Stimulated activated CD4-positive, alpha-beta T cell treated with anti-CD3 and anti-CD28 coated beads, Interleukin-1b, Interleukin-23, amount 100 ng/mL, for 4 hours (primary cell): ENCODE measurements at regions not wholly inside any gene's neighbourhood (a gene's known extent, or its start where the extent isn't known, plus 50 kb on each side); places are given as distances from the start of the nearest gene placed in this dataset.
"Not testable (repeated sequence)": the region's sequence is repeated elsewhere in the genome, so short reads cannot be mapped to it uniquely, and the experiment has no call there.

Experiments
- DNase-seq, 2 donors: peaks; one replicate each; pipeline ENCODE4 v3.0.0-alpha.2; 2020; ENCODE audit warnings: low read depth in 2 of 2

DNA sequence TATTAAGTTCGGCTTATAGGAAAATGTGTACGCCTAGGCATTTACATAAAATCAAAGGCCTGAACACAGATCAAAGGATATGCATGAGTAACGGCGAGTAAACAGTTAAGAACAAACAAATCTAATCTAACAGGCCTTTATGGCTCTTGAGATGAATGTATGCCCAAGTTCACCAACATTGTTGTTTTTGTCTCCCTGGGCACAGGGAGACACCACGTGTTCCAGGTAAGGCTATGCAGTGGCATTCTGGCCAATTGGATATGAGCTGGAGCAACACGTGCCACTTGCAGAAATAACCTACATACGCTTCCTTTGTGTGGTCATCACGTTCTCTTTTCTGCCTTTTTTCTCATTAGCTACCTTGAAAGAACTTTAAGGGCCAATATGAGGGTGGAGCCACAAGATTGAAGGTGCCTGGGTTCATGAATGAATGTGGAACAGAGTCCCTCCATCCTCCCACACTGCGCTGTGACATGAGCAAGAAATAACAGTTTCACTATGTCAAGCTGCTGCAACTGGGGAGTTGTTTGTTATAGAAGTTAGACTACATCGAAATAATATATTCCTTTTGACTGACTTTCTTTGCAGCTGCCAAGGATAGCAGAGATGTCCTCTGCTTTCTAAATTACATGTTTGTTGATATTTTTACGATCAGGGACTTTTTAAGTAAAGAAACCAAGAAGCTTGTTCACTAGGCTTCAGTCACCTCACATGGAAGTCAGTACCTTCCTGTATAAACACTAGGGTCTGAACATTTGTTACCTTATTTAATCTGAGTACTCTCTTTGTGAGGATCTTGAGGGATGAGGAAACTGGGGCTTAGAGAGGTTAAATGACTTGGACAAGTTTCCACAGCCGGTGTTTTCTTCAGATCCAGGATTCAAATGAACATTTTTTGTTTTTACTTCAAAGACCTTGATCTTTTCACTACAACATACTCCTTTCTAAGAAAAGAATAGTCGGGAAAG lies 427.5 kb upstream of the TBL1XR1 start:
- DNase-seq = no peak

GRCh38 chr3:177626045-177626444 lies 428.8 kb upstream of the TBL1XR1 start:
- no peak for DNase-seq

DNA sequence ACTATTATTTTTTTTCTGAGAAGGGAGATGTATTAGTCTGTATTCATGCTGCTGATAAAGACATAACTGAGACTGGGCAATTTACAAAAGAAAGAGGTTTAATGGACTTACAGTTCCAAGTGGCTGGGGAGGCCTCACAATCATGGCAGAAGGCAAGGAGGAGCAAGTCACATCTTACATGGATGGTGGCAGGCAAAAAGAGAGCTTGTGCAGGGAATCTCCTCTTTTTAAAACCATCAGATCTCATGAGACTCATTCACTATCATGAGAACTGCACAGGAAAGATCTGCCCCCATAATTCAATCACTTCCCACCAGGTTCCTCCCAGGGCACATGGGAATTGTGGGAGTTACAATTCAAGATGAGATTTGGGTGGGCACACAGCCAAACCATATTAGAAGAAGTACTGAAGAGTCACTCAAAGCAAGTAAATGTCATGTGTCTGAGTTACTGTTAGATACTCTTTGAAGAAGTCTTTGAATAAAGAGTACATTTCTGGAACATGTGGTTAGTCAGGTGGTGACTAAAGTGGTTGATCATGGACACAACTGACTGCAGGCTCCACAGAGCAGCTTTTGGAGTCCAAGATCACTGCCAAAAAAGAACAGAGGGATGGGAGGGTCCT lies 430.9 kb upstream of the TBL1XR1 start:
- DNase-seq = not testable (repeated sequence)

GRCh38 chr3:177629276-177629675 lies 432.0 kb upstream of the TBL1XR1 start:
- DNase-seq = no peak

- DNase-seq = no peak
Measured at GRCh38 chr3:177633671-177634207, 436.5 kb upstream of the TBL1XR1 start.

DNA sequence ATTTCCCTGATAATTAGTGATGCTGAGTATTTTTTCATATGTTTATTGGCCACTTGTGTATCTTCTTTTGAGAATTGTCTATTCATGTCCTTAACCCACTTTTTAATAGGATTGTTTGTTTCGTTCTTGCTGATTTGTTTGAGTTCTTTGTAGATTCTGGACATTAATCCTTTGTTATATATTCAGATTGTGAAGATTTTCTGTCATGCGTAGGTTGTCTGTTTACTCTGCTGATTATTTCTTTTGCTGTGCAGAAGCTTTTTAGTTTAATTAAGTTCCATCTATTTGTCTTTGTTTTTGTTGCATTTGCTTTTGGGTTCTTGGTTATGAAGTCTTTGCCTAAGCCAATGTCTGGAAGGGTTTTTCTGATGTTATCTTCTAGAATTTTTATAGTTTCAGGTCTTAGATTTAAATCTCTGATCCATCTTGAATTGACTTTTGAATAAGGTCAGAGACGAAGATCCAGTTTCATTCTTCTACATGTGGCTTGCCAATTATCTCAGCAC lies 438.4 kb upstream of the TBL1XR1 start:
- not testable (repeated sequence) for DNase-seq

GRCh38 chr3:177640319-177640965 lies 443.2 kb upstream of the TBL1XR1 start:
- DNase-seq = no peak

DNA sequence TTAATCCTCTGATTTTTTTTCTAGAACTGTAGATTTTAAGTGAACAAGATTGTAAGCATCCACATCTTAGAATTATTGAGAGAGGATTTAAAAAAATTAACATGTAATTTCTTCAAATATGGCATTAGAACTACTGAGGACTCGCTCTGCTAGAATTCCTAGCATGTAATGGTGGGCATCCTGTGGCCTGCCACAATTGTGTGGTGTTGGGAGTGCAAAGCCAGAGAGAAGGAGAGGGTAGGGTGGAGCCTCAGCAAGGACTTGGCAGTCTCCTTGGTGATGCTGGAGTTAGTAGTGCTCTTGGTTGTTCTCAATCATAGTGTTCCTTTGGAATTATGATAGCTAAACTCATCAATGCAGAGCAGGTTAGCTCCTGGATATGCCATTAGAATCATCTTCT lies 443.9 kb upstream of the TBL1XR1 start:
- no peak for DNase-seq

DNA sequence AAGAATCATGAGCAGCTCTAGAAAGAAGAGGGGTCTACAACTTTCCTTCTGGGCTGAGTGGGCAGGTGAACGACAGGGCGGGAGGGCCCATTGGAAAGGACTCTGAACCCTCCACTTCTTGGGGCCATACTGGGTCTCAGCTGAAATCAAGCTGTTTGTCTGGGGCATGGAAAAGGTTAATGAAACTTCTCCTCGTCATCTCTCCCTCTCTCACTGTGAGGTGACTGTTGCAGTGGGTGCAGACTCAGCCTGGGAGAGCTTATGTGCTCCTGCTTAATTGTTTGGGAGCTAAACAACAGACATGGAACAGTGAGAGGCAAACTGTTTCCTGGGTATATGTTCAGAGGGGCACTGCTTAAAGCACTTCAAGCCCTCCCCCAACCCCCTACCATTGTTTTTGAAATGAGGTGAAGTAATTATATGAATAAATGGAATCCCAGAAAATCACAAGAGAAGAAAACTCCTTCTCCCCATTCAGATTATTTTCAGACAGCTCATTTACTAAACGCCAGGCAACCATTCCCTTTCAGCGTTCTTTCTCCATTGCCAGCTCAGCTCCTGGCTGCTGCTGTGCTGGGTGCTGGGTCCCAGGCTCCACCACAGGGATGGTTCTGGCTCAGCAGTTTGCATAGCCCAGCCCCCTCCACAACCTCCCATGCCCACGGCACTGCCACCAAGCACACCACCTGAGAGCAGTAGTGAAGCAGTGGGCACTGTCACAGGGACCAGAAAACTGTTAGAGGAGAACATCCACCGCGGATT lies 444.9 kb upstream of the TBL1XR1 start:
- no peak for DNase-seq

DNA sequence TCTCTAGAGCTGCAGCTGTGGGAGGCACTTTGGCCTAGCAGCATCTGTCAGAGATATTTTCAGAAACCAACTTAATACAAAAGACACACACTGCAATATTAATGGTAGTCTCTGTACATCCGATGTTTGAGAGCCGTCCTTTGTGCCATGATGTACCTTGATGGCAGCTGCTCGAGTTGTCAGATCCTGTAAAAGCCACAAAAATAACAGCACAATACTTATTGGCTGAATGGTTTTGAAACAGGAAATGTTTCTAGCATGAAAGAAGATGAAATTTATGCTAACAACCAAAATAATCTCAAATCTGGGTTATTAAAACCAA lies 445.5 kb upstream of the TBL1XR1 start:
- no peak for DNase-seq

- no peak for DNase-seq
Measured at GRCh38 chr3:177646749-177647148, 449.5 kb upstream of the TBL1XR1 start.

DNA sequence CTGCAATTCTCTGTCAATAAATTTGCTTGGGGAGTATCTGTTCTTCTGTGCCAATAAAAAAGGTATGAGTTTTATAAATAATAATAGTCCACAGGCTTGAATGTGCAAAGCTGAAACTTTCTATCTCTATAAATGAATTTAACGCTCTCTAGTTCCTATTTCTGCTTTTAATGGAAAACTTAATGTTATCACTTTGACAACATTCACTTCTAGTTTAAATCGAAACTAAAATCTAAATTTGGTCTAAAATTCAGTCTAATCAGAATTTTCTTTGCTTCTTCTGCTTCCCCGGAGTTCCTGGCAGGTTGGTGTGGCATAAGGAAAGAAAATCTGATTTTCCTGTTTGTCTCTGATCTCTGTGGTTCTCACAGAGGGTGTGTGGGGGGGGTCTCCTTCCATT lies 450.1 kb upstream of the TBL1XR1 start:
- no peak for DNase-seq

DNA sequence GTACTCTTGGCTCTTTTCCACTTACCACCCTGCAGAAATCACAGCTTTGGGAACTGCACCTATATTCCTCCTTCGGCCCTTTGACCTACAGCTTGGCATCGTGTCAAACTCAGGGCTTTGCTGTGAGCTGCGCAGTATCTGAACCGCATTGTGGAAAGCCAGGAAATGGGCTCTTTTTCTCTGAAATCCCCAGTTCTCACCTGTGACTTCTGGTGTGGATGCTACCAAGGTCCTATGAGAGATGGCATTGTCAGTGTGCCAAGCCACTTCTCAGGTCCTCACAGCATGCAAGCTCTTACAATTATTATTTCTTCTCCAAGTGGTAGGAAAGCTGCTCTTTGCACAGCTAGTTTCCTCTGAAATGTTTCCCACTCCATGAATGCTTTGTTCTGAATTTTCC lies 450.6 kb upstream of the TBL1XR1 start:
- DNase-seq = no peak

DNA sequence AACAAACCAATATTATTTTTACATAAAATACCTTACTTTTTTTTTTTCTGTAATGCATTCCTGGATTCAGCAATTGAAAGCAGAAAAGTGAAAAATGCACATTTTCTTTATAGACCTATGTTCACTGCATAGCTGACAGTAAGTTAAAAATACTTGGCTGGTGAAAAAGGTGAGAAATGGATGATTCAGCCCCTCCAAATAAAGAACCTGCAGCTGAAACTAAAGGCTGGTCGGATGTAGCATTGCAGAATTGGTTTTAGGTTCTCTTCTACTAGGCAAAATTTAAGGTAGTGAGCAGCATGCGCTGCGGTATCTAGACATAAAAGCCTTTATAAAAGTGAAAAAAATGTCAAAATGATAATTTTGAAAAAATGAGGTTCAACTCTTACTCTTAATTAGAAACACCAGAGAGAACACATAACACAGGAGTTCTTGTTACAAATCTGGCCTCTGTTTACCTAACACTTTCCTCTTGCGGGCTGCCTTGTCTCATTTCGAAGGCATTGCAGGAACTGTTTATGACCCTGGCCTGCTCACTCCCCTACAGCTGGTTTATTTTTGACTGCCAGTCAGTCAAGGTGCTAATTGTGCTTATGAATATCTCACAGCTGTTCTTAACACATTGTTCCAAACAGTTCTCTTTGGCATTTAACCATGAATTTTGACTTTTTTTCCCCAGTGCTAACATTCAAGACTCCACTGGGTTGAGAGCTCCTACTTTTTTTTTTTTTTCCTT lies 455.4 kb upstream of the TBL1XR1 start:
- no peak for DNase-seq

GRCh38 chr3:177657243-177657642 lies 460.0 kb upstream of the TBL1XR1 start:
- no peak for DNase-seq

DNA sequence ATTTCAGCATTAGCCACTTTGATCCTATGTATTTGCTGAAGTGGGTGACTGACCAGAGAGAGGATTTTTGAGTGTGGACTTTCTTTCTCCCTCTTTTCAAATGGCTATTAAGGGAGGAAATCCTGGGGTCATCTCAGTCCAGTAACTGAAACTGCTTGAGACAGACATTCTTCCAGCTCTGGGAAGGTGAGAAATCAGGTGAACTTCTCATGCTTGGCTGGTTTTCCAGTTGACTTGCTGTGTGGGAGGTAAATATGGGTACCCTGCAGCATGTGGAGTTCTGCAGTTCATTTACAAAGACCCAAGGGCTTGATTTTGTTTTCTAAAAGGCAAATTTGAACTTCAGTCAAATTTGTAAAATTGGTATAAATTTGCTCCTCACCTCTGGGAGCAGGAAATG lies 461.1 kb upstream of the TBL1XR1 start:
- DNase-seq = no peak

DNA sequence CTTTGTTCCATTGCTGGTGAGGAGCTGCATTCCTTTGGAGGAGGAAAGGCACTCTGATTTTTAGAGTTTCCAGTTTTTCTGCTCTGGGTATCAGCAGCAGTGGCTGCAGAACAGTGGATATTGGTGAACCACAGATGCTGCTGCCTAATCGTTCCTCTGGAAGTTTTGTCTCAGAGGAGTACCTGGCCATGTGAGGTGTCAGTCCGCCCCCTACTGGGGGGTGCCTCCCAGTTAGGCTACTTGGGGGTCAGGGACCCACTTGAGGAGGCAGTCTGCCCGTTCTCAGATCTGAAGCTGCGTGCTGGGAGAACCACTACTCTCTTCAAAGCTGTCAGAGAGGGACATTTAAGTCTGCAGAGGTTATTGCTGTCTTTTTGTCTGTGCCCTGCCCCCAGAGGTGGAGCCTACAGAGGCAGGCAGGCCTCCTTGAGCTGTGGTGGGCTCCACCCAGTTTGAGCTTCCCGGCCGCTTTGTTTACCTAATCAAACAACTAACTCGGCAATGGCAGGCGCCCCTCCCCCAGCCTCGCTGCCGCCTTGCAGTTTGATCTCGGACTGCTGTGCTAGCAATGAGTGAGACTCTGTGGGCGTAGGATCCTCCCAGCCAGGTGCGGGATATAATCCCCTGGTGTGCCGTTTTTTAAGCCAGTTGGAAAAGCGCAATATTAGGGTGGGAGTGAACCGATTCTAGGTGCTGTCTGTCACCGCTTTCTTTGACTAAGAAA lies 467.3 kb upstream of the TBL1XR1 start:
- not testable (repeated sequence) for DNase-seq

DNA sequence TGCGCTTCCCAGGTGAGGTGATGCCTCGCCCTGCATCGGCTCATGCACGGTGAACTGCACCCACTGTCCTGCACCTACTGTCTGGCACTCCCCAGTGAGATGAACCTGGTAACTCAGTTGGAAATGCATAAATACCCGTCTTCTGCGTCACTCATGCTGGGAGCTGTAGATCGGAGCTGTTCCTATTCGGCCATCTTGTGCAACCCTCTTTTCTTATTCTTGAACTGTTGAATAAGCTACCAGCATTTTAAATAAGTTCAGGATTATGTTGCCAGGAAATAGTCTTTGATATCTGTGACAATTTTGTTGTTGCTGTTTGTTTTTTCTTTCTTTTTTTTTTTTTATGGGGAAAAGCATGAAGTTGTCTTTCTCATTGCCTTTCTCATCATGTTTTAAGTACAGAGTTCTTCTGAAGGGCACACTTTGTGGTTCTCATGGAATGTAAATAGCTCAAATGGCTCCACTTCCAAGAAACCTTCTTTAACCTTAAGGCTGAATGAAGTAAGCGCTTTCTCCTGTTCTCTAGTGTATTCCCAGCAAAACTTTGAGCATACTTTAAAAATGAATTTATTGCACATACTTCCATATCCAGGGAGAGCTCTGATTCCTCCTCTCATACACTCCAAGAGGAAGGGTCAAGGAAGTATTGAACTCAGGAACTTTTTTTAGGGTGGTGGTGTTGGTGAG lies 468.0 kb upstream of the TBL1XR1 start:
- DNase-seq = no peak

DNA sequence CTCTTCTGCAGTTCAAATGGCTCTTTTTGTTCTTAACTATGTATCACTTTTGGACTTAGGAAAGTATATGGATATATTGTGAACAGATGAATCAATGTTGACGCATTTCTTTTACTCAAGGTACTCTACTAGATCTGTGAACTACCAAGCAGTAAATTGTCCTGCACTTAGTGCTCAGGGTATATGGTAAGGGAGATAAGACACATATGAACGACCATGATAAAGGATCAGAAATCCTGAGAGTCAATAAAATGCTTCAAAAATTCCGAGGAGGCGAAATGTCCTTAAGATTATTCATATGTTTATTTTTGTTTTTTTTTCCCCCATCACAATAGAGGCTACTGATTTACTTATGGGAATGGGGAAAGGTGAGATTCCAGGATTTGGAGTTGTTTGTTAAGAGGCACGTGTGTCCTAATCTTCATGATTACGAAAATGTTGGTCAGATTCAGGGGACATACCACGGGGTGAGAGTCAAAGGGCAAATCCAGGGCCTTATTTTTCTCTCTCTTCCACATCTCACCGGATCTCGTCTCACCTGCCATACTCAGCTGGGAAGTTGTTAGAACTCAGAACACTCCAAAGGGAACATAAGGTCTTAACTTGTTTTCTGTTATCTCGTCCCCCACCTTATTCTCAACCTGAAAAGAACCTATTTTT lies 475.1 kb upstream of the TBL1XR1 start:
- DNase-seq = no peak
